HL-60 (cell line): ENCODE measurements at regions not wholly inside any gene's neighbourhood (a gene's known extent, or its start where the extent isn't known, plus 50 kb on each side); places are given as distances from the start of the nearest gene placed in this dataset.

ENCODE experiments used
- DNase-seq, 2 experiments: peaks; one replicate each; pipeline ENCODE4 v3.0.0-alpha.2; 2010 to 2020; ENCODE audit warnings: low read depth in 1 of 2, low spot score in 1 of 2
- H3K27ac ChIP-seq: fragments of 250-450 bp; sonication (Bioruptor Pico); replicated peaks from 2 replicates; pipeline ENCODE4 v1.5.1; 2020; ENCODE audit warnings: mild to moderate bottlenecking, moderate library complexity
- H3K27me3 ChIP-seq: fragments of 250-450 bp; sonication (Bioruptor Pico); 2 replicates; pipeline ENCODE4 v1.5.1; 2021; ENCODE audit warnings: mild to moderate bottlenecking, moderate library complexity; ENCODE audit not compliant: insufficient read depth, poor library complexity, severe bottlenecking
- H3K4me3 ChIP-seq: replicated peaks from 2 replicates; pipeline ENCODE4 v1.5.1; 2011; ENCODE audit warnings: mild to moderate bottlenecking, control low read depth, low read length; ENCODE audit not compliant: insufficient read depth
- GABPA ChIP-seq: IDR thresholded peaks from 2 replicates; pipeline ENCODE4 v1.6.1; 2012; ENCODE audit warnings: low read depth
- POLR2AphosphoS5 ChIP-seq: IDR thresholded peaks from 2 replicates; pipeline ENCODE4 v1.6.1; 2012; ENCODE audit warnings: low read depth
- REST ChIP-seq: IDR thresholded peaks from 2 replicates; pipeline ENCODE4 v1.6.1; 2012; ENCODE audit warnings: low read depth; ENCODE audit not compliant: insufficient replicate concordance
- SPI1 ChIP-seq: IDR thresholded peaks from 2 replicates; pipeline ENCODE4 v1.6.1; 2012; ENCODE audit warnings: low read depth, mild to moderate bottlenecking, borderline replicate concordance
- TF ChIP-seq, protein P1 (sequence below): IDR thresholded peaks from one replicate; pipeline ENCODE4 v1.5.1; 2011; ENCODE audit warnings: low read length, control low read depth, inconsistent platforms; ENCODE audit not compliant: insufficient read depth

DNA sequence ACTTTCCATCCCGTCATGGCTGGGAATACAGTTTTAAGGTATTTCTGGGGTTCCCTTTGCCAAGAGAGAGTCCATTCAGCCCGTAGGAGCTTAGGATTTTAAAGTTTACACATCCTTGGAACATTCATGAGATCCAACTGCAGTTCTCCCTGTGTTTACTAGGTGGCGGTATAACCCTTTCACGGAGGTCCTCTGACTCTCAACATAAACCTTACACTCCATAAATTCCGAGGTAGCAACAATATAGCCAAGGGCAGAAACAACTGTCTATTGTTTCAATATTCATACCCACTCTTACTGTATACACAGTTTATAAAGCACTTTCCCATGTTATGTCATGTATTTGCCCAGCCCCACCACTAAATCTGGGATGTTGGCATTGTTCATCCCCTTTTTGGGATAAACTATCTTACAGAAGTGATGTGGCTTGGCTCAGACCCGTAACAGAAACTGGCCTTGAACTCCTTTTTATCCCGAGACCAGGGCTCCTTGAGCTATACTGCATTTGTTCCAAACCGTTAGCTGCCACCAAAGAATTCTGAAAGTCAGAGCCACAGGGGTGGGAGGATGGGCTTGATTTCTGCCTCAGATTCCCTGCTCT lies 69.2 kb upstream of the COL6A5 start:
- no peaks in the 10 kb centered on the region for H3K27me3 ChIP-seq
- H3K4me3 ChIP-seq, result no peak overlapping the region
- TF ChIP-seq REST (no peak), GABPA (no peak)
- TF ChIP-seq, protein P1, sequence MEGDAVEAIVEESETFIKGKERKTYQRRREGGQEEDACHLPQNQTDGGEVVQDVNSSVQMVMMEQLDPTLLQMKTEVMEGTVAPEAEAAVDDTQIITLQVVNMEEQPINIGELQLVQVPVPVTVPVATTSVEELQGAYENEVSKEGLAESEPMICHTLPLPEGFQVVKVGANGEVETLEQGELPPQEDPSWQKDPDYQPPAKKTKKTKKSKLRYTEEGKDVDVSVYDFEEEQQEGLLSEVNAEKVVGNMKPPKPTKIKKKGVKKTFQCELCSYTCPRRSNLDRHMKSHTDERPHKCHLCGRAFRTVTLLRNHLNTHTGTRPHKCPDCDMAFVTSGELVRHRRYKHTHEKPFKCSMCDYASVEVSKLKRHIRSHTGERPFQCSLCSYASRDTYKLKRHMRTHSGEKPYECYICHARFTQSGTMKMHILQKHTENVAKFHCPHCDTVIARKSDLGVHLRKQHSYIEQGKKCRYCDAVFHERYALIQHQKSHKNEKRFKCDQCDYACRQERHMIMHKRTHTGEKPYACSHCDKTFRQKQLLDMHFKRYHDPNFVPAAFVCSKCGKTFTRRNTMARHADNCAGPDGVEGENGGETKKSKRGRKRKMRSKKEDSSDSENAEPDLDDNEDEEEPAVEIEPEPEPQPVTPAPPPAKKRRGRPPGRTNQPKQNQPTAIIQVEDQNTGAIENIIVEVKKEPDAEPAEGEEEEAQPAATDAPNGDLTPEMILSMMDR, result peak; percentile 88
- DNase-seq, result peak; percentile 1 to 27
- H3K27ac ChIP-seq, result no peak overlapping the region

DNA sequence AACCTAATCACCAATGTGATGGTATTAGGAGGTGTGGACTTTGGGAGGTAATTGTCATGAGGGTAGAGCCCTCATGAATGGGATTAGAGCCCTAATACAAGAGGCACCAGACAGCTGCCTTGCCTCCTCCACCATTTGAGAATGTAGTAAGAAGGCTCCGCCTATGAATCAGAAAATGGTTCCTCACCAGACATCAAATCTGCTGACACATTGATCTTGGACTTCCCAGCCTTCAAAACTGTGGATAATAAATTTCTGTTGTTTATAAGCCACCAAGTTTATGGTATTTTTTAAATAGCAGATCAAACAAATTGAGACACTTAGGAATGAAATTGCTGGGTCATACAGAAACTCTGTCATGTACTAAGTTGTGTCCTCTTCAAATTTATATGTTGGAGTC lies 56.8 kb upstream of the COL6A5 start:
- DNase-seq, result no peak
- no peak overlapping the region for H3K27ac ChIP-seq
- peaks cover 4% of the 10 kb centered on the region for H3K27me3 ChIP-seq
- TF ChIP-seq REST (no peak), POLR2AphosphoS5 (no peak)
- H3K4me3 ChIP-seq, result no peak overlapping the region

DNA sequence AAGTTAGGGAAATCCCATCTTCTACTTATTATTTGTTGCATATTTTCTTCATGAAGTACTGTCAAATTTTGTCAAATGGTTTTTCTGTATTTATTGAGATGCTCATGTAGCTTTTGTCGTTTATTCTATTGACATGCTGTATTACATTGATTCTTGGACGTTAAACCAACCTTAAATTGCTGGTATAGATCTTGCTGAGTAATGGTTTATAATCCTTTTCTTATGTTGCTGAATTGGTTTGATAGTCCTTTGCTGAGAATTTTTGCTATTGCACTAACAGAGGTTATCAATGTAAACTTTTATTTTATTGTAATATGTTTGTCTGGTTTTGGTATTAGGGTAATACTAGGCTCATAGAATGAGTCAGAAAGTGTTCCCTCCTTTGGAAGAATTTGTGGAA lies 54.3 kb upstream of the COL6A5 start:
- TF ChIP-seq, protein P1, result no peak
- no peak for TF ChIP-seq GABPA
- TF ChIP-seq SPI1, result no peak
- no peak for TF ChIP-seq POLR2AphosphoS5
- no peak for TF ChIP-seq REST
- no peak for DNase-seq
- Histone ChIP-seq H3K4me3 (no peak overlapping the region), H3K27ac (no peak overlapping the region), H3K27me3 (no peaks in the 10 kb centered on the region)

DNA sequence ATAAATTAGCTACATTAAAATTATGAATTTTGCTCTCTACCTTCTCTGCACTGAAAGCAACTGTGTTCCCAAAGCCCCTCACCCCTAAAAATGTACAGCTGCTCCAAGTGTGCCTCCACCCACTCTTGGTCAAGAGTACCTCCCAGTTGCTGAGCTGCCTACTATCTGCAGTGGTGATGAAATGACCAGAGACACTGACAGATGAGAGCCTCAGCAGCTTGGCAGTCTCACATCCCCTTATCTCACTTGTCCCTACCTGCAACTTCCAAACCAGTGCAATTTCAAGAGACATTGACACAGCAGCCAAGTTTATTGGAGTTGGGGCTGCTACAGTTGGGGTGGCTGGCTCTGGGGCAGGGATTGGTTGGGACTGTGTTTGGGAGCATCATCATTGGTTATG lies 52.2 kb upstream of the COL6A5 start:
- no peak for DNase-seq
- Histone ChIP-seq H3K27ac (no peak overlapping the region), H3K27me3 (no peaks in the 10 kb centered on the region), H3K4me3 (no peak overlapping the region)
- TF ChIP-seq SPI1 (no peak), GABPA (no peak), REST (no peak), POLR2AphosphoS5 (no peak)
- TF ChIP-seq, protein P1, result no peak
